Testis (tissue), 2 donors: ENCODE measurements at regions not wholly inside any gene's neighbourhood (a gene's known extent, or its start where the extent isn't known, plus 50 kb on each side); places are given as distances from the start of the nearest gene placed in this dataset.
"Not testable (repeated sequence)": the region's sequence is repeated elsewhere in the genome, so short reads cannot be mapped to it uniquely, and the experiment has no call there.

Experiments used
- DNase-seq: peaks from one replicate; pipeline ENCODE4 v3.0.0-alpha.2; 2019
- H3K27ac ChIP-seq, 2 donors: fragments of 200-600 bp; sonication (generic); one replicate each; pipeline ENCODE4 v1.5.1; 2019
- H3K27me3 ChIP-seq: fragments of 200-600 bp; sonication (generic); one replicate; pipeline ENCODE4 v1.5.1; 2019
- H3K36me3 ChIP-seq: fragments of 200-600 bp; sonication (generic); one replicate; pipeline ENCODE4 v1.5.1; 2017; ENCODE audit warnings: low read depth; ENCODE audit errors: missing control alignments
- H3K4me1 ChIP-seq: fragments of 200-600 bp; sonication (generic); one replicate; pipeline ENCODE4 v1.5.1; 2019
- H3K4me3 ChIP-seq, 2 donors: fragments of 200-600 bp; sonication (generic); one replicate each; pipeline ENCODE4 v1.5.1; 2017 to 2019
- H3K9me3 ChIP-seq: fragments of 200-600 bp; sonication (generic); one replicate; pipeline ENCODE4 v1.5.1; 2017
- POLR2A ChIP-seq: fragments of 450-650 bp; IDR thresholded peaks from one replicate; pipeline ENCODE4 v1.6.1; 2017; ENCODE audit warnings: antibody characterized with exemption, mild to moderate bottlenecking, moderate library complexity
- WGBS, 2 donors: methylation state at CpG; one replicate each; pipeline ENCODE4 v1.1.5; 2018; 5-methylcytosine and 5-hydroxymethylcytosine counted together
- intact Hi-C: fragments of 100-400 bp; cut with DNase I; formaldehyde crosslinking; loops from one replicate; pipeline ENCODE4 v1.15.1; 2023; ENCODE audit warnings: low total_unique reads
- TF ChIP-seq, protein P1 (sequence below), 3 experiments: fragments of 450-650 bp in 2 of 3; fragments of 200-600 bp in 1 of 3; sonication (generic) in 1 of 3; IDR thresholded peaks; one replicate each; pipeline ENCODE4 v1.5.1; 2016 to 2019; ENCODE audit warnings: antibody characterized with exemption in 3 of 3, mild to moderate bottlenecking in 2 of 3, moderate library complexity in 1 of 3

DNA sequence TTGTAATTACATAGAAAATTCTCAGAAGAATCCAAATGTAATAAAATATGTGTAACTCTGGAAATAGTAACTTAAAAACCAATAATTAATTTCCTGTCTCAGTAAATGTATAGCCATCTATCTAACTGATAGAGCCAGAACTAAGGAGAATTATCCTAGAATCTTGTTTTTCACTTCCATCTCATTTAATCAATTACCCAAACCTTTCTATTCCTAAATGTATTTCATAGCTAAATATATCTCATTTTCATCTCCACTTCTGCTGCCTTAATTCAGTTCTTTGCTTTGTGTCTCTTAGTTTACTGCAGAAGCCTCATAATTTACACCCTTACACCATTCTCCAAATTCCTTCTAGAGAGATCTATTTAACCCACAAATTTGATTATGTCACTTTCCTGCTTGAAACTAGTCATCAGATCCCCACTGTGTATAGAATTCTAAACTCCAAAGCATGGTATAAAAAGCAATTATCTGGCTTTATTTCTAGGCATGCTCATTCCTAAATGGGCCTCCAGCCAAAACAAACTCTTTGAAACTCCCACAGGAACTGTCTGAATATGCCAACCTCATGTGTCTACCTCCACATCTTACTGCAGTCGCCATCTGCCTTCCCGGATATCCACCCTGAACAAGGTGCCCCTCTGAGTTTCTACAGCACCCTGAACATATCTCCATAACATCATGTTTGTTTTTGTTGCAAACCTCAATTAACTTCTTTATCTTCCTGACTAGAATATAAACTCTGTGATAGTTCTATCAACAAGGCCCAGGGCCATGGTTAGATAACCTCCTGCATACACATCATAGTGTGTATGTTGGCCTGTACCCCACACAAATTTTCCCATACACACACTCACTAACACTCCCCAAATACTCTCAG is 70.5 kb upstream of the ADTRP start:
- Histone ChIP-seq H3K4me1 (no peaks in the 10 kb centered on the region), H3K9me3 (no peaks in the 10 kb centered on the region), H3K27ac (no peak overlapping the region), H3K27me3 (no peaks in the 10 kb centered on the region), H3K4me3 (no peak overlapping the region), H3K36me3 (no peaks in the 10 kb centered on the region)
- intact Hi-C loops = no loop called here
- TF ChIP-seq, protein P1, sequence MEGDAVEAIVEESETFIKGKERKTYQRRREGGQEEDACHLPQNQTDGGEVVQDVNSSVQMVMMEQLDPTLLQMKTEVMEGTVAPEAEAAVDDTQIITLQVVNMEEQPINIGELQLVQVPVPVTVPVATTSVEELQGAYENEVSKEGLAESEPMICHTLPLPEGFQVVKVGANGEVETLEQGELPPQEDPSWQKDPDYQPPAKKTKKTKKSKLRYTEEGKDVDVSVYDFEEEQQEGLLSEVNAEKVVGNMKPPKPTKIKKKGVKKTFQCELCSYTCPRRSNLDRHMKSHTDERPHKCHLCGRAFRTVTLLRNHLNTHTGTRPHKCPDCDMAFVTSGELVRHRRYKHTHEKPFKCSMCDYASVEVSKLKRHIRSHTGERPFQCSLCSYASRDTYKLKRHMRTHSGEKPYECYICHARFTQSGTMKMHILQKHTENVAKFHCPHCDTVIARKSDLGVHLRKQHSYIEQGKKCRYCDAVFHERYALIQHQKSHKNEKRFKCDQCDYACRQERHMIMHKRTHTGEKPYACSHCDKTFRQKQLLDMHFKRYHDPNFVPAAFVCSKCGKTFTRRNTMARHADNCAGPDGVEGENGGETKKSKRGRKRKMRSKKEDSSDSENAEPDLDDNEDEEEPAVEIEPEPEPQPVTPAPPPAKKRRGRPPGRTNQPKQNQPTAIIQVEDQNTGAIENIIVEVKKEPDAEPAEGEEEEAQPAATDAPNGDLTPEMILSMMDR (IDR thresholded peaks at IDR 0.05) = no peak
- no peak for TF ChIP-seq POLR2A
- DNase-seq = no peak
- WGBS, 2 donors = 32 to 64% methylated on average over 2 of the region's 2 CpGs

DNA sequence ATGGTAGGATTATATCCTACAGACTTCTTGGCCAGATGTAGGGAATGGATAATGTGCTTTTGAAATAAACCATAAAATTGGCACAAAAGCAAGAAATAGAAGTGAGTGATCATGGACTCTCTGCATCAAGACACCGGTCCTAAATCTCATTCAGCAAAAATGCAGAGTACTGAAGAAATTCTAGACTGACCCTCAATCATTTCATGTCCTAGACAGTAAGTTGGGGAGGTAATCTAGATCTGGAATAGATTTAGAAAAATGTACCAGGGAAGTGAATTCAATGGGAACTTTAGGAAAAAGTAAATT is 69.7 kb upstream of the ADTRP start:
- WGBS, 2 donors = 92% methylated on average over 1 of the region's 1 CpG
- H3K4me3 ChIP-seq = no peak overlapping the region
- no peak overlapping the region for H3K27ac ChIP-seq
- no peaks in the 10 kb centered on the region for H3K27me3 ChIP-seq
- no peaks in the 10 kb centered on the region for H3K9me3 ChIP-seq
- no peak for DNase-seq
- intact Hi-C loops = no loop called here
- no peaks in the 10 kb centered on the region for H3K36me3 ChIP-seq
- H3K4me1 ChIP-seq = no peaks in the 10 kb centered on the region
- no peak for TF ChIP-seq POLR2A
- TF ChIP-seq, protein P1 (IDR thresholded peaks at IDR 0.05) = no peak

DNA sequence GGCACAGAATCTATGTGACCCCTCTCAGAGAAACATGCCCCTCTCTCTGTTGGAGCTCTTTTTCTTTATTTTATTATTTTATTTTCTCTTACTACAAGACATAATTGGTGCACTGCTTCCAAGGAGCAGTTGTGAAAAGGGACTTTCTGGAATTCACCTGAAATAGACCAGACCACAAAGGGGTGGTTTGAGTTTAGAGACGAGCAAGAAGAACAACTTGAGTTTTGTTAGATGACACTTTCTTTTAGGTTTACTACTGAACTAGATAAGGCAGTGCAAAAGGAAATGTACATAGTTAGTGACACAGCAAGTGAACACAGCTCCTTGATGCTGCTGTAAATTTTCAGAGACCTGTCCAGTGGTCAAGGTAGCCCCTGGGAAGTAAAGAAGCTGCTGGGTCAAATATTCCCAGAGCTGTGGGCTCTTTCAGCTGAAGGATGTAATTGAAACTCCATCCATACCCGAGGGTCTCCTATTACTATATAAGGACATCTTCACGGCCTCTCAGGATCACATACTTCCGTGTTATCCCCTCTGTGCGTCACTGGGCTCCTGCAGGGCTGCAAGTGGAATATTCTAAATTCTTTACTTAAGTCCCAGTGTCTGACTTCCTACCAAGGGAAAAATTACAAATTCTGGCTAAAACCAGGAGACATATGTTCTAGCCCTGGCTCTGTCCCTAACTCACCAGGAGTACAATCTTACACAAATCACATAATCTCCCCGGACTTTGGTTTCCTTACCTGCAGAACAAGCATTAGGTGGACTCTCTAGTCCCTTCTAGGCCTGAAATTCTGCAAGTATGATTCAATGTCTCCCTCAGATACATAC is 69.1 kb upstream of the ADTRP start:
- Histone ChIP-seq H3K9me3 (no peaks in the 10 kb centered on the region), H3K36me3 (no peaks in the 10 kb centered on the region), H3K27ac (no peak overlapping the region), H3K4me1 (no peaks in the 10 kb centered on the region), H3K4me3 (no peak overlapping the region), H3K27me3 (no peaks in the 10 kb centered on the region)
- 87 to 90% methylated on average over 6 of the region's 6 CpGs for WGBS, 2 donors
- DNase-seq = no peak
- intact Hi-C loops = no loop called here
- no peak for TF ChIP-seq POLR2A
- TF ChIP-seq, protein P1 (IDR thresholded peaks at IDR 0.05) = no peak

DNA sequence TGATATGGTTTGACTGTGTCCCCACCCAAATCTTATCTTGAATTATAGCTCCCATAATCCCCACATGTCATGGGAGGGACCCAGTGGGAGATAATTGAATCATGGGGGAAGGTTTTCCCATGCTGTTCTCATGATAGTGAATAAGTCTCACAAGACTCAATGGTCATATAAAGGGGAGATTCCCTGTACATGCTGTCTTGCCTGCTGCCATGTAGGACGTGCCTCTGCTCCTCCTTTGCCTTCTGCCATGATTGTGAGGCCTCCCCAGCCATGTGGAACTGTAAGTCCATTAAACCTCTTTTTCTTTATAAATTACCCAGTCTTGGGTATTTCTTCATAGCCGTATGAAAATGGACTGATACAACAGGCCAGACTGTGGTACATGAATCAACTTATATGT is 68.5 kb upstream of the ADTRP start:
- H3K4me3 ChIP-seq, H3K27ac ChIP-seq, H3K4me1 ChIP-seq, H3K36me3 ChIP-seq, H3K9me3 ChIP-seq, DNase-seq, H3K27me3 ChIP-seq, intact Hi-C loops: not testable (repeated sequence)
- WGBS, 2 donors = 85 to 89% methylated on average over 2 of the region's 2 CpGs

DNA sequence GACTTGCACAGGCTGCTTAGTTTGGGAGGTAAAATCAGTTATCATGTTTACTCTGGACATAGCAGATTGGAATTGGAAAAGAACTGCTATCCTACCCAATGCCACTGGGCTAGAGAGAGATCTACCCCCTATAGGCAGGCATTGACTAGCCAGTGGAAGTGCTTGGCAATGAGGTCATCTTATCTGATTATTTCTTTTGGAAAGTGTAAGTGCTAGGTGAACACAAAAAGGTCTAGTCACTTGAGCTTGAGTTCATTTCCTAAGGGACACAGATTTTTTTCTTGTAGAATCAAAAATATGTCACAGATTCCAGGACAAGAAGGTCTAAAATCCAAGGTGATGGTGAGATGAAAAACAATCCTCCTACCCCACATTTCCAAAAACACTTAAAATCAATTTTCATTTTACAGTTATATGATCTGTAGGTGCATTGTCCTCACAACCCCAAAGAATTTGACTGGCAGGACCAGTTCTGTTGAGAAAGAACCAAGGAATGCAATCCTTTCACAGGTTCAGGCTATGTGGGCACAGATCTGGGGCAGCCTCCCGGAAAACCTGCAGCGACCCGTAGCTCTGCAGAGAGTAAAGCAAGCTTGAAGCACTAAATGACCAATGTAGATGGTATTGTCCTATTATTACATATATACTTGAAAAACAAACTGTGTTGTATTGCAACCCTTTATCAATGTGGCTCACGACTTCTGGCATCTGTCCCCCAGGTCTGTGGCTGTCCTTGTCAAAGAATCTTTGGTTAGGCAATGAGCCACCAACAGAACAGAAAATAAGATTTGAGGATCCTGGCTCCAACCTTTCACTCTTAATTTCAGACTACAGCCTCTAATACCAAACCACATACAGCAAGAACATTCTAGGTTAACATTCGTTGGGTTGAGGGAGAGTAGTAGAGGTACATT is 67.3 kb upstream of the ADTRP start:
- Histone ChIP-seq H3K4me1 (no peaks in the 10 kb centered on the region), H3K27me3 (no peaks in the 10 kb centered on the region), H3K9me3 (no peaks in the 10 kb centered on the region), H3K27ac (no peak overlapping the region), H3K4me3 (no peak overlapping the region), H3K36me3 (no peaks in the 10 kb centered on the region)
- 89 to 90% methylated on average over 5 of the region's 5 CpGs for WGBS, 2 donors
- TF ChIP-seq, protein P1 (IDR thresholded peaks at IDR 0.05) = no peak
- no peak for TF ChIP-seq POLR2A
- no peak for DNase-seq
- intact Hi-C loops = no loop called here

DNA sequence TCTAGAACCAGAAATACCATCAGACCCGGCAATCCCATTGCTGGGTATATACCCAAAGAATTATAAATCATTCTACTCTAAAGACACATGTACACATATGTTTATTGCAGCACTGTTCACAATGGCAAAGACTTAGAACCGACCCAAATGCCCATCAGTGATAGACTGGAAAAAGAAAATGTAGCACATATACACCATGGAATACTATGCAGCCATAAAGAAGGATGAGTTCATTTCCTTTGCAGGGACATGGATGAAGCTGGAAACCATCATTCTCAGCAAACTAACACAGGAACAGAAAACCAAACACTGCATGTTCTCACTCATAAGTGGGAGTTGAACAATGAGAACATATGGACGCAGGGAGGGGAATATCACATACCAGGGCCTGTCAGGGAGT is 64.2 kb upstream of the ADTRP start:
- H3K4me1 ChIP-seq, H3K27me3 ChIP-seq, H3K36me3 ChIP-seq, H3K4me3 ChIP-seq, H3K9me3 ChIP-seq, intact Hi-C loops, H3K27ac ChIP-seq, DNase-seq: not testable (repeated sequence)
- 91 to 94% methylated on average over 3 of the region's 3 CpGs for WGBS, 2 donors
